ENCODE measurements at regions not wholly inside any gene's neighbourhood (a gene's known extent, or its start where the extent isn't known, plus 50 kb on each side); places are given as distances from the start of the nearest gene placed in this dataset.

- H3K27me3 ChIP-seq (ENCODE audit: control insufficient read depth, insufficient read depth, low read length), result no peaks in the 10 kb centered on the region
- no peak overlapping the region for H3K4me2 ChIP-seq (ENCODE audit: low read length)
- H2AFZ ChIP-seq, result no peak overlapping the region
- H3K9me3 ChIP-seq (ENCODE audit: control insufficient read depth, low read length), result no peaks in the 10 kb centered on the region
- H3K9ac ChIP-seq, result no peak overlapping the region
- no peak overlapping the region for H3K4me3 ChIP-seq (ENCODE audit: low read depth, low read length)
- TF ChIP-seq, protein P1, sequence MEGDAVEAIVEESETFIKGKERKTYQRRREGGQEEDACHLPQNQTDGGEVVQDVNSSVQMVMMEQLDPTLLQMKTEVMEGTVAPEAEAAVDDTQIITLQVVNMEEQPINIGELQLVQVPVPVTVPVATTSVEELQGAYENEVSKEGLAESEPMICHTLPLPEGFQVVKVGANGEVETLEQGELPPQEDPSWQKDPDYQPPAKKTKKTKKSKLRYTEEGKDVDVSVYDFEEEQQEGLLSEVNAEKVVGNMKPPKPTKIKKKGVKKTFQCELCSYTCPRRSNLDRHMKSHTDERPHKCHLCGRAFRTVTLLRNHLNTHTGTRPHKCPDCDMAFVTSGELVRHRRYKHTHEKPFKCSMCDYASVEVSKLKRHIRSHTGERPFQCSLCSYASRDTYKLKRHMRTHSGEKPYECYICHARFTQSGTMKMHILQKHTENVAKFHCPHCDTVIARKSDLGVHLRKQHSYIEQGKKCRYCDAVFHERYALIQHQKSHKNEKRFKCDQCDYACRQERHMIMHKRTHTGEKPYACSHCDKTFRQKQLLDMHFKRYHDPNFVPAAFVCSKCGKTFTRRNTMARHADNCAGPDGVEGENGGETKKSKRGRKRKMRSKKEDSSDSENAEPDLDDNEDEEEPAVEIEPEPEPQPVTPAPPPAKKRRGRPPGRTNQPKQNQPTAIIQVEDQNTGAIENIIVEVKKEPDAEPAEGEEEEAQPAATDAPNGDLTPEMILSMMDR (IDR thresholded peaks at IDR 0.05), result no peak
- no peak overlapping the region for H3K27ac ChIP-seq
- H3K4me1 ChIP-seq, result no peaks in the 10 kb centered on the region
- no peaks in the 10 kb centered on the region for H3K79me2 ChIP-seq
- H3K36me3 ChIP-seq (ENCODE audit: control insufficient read depth, insufficient read depth, low read length), result no peaks in the 10 kb centered on the region
These were observed 86.8 kb upstream of the HIF1A start for GRCh38 chr14:61608245-61609165.

DNA sequence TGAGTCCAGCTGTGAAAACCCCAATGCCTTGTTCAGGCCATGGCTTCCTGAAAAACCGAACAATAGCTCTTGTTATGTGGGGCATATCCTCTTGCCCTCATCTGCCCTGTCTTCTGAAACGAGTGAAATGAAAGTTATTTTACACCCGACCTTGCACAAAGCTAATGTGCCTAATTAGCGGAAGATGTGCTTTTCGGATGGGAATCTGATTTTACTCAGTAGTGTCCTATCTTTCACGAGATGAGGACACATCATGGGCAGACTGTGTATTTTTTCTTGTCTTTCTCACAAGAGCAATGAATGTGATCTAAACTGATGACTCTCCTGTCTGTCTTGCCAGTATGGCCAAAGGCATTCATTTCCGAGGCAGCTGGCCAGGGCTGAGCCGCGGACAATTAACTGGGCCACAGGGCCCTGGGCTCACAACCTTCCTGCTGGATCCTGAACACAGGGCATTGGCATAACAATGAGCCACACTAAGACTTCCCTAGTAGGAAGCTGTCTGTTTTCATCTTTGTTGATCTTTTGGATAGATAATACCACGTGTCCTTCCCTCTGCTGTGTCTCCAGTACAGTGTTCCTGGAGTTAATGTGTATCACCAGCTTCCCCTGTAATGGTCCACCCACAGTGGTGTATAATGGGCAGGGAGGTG lies 86.0 kb upstream of the HIF1A start:
- Histone ChIP-seq H3K79me2 (no peaks in the 10 kb centered on the region), H3K4me3 (ENCODE audit: low read depth, low read length) (no peak overlapping the region), H3K9me3 (ENCODE audit: control insufficient read depth, low read length) (no peaks in the 10 kb centered on the region), H3K36me3 (ENCODE audit: control insufficient read depth, insufficient read depth, low read length) (no peaks in the 10 kb centered on the region), H2AFZ (no peak overlapping the region), H3K4me2 (ENCODE audit: low read length) (no peak overlapping the region), H3K4me1 (no peaks in the 10 kb centered on the region), H3K27me3 (ENCODE audit: control insufficient read depth, insufficient read depth, low read length) (no peaks in the 10 kb centered on the region), H3K9ac (no peak overlapping the region), H3K27ac (no peak overlapping the region)
- TF ChIP-seq, protein P1 (IDR thresholded peaks at IDR 0.05), result no peak

DNA sequence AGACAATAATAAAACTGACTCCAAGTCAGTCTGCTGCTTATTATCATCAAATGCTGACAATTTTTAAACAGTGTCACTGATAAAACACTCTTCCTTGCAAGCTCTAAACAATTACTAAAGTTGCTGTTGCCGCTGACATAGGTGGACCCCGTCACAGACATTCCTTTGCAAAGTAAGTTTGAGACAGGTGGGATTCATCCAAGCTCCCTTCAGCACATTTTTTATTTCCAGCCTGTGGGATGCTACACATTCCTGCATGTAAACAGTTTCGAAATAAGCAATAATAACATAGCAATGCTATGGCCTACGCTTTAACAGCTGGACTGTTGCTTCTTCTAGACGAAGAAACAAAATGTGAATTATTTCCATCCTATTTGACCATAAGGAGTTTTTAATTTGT lies 85.4 kb upstream of the HIF1A start:
- TF ChIP-seq, protein P1 (IDR thresholded peaks at IDR 0.05), result no peak

GRCh38 chr14:61610900-61611299 lies 84.4 kb upstream of the HIF1A start:
- TF ChIP-seq, protein P1 (IDR thresholded peaks at IDR 0.05), result no peak
- no peak overlapping the region for H2AFZ ChIP-seq

More for the DNA sequence above, 85.4 kb upstream of the HIF1A start:
- no peak overlapping the region for H3K4me3 ChIP-seq (ENCODE audit: low read depth, low read length)
- no peak overlapping the region for H3K27ac ChIP-seq
- H3K36me3 ChIP-seq (ENCODE audit: control insufficient read depth, insufficient read depth, low read length), result no peaks in the 10 kb centered on the region
- no peak overlapping the region for H3K9ac ChIP-seq
- no peaks in the 10 kb centered on the region for H3K27me3 ChIP-seq (ENCODE audit: control insufficient read depth, insufficient read depth, low read length)
- H3K4me1 ChIP-seq, result no peaks in the 10 kb centered on the region
- H3K9me3 ChIP-seq (ENCODE audit: control insufficient read depth, low read length), result no peaks in the 10 kb centered on the region
- no peaks in the 10 kb centered on the region for H3K79me2 ChIP-seq
- no peak overlapping the region for H2AFZ ChIP-seq
- H3K4me2 ChIP-seq (ENCODE audit: low read length), result no peak overlapping the region

More at GRCh38 chr14:61610900-61611299, 84.4 kb upstream of the HIF1A start:
- Histone ChIP-seq H3K4me1 (peaks cover 2% of the 10 kb centered on the region), H3K4me3 (ENCODE audit: low read depth, low read length) (no peak overlapping the region), H3K27me3 (ENCODE audit: control insufficient read depth, insufficient read depth, low read length) (no peaks in the 10 kb centered on the region), H3K79me2 (no peaks in the 10 kb centered on the region), H3K27ac (no peak overlapping the region), H3K9ac (no peak overlapping the region), H3K4me2 (ENCODE audit: low read length) (no peak overlapping the region), H3K9me3 (ENCODE audit: control insufficient read depth, low read length) (no peaks in the 10 kb centered on the region), H3K36me3 (ENCODE audit: control insufficient read depth, insufficient read depth, low read length) (no peaks in the 10 kb centered on the region)
